ENCODE measurements at regions not wholly inside any gene's neighbourhood (a gene's known extent, or its start where the extent isn't known, plus 50 kb on each side); places are given as distances from the start of the nearest gene placed in this dataset.
"Not testable (repeated sequence)": the region's sequence is repeated elsewhere in the genome, so short reads cannot be mapped to it uniquely, and the experiment has no call there.

GRCh38 chrX:92081250-92081649 is 302.1 kb downstream of the PCDH11X start:
- DNase-seq (ENCODE audit: low spot score), result not testable (repeated sequence)

DNA sequence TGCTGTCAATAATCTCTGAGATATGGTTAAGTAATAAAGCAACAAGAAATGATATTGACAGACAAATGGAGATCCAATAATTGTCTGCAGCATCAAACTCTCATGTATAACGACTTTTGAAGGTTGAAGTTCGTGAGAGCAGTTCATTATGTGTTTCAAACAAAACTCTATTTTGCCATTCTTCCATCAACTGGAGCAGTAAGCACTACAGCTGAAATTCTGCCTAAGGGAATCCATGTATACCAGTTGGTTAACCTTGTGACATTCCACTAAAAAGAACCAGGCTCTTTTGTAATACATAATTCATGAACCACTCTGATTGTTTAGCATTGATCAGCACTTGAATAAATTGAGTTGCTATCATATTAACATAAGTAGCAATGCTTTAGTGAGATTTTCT is 311.6 kb downstream of the PCDH11X start:
- DNase-seq (ENCODE audit: low spot score), result not testable (repeated sequence)

GRCh38 chrX:92098136-92098535 is 319.0 kb downstream of the PCDH11X start:
- not testable (repeated sequence) for DNase-seq (ENCODE audit: low spot score)

- DNase-seq (ENCODE audit: low spot score), result not testable (repeated sequence)
These were observed 320.9 kb downstream of the PCDH11X start for GRCh38 chrX:92100095-92100494.

GRCh38 chrX:92105693-92106092 is 326.5 kb downstream of the PCDH11X start:
- not testable (repeated sequence) for DNase-seq (ENCODE audit: low spot score)

DNA sequence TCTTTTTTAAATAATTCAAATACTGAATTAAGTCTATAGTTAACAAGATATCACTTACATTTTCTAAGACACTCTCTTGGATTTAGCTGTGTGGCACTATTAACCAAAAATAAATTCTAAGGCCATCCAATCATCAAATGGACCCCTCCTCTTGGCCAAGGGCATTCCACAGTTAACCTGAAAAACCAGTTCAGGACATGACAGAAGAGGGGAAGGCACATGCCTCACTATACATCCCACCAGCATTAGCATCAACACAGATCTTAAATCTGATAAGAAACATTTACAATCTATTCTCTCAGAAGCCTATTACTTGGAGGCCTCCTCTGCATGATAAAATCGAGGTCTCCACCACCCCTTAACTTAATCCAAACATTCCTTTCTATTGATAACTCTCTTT is 327.5 kb downstream of the PCDH11X start:
- DNase-seq (ENCODE audit: low spot score), result not testable (repeated sequence)

GRCh38 chrX:92110410-92110911 is 331.3 kb downstream of the PCDH11X start:
- not testable (repeated sequence) for DNase-seq (ENCODE audit: low spot score)

- DNase-seq (ENCODE audit: low spot score), result not testable (repeated sequence)
These were observed 338.5 kb downstream of the PCDH11X start for GRCh38 chrX:92117701-92118100.

DNA sequence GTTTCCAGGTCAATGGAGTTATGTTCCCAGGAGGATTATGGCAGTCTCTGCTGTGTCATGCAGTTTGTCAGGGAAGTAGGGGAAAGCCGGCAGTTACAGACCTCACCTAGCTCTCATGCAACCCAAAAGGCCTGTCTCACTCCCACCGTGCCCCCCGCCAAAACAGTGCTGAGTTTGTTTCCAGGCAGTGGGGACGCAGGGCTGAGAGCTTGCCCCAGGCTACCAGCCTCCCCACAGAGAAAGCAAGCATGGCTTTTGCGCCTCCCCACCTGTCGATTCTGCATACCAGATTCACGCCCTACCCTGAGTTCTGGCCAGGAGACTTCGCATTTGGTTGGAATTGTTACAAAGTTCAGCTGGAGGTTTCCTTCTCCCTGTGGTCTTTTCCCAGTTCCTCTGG is 383.9 kb downstream of the PCDH11X start:
- not testable (repeated sequence) for DNase-seq (ENCODE audit: low spot score)

DNA sequence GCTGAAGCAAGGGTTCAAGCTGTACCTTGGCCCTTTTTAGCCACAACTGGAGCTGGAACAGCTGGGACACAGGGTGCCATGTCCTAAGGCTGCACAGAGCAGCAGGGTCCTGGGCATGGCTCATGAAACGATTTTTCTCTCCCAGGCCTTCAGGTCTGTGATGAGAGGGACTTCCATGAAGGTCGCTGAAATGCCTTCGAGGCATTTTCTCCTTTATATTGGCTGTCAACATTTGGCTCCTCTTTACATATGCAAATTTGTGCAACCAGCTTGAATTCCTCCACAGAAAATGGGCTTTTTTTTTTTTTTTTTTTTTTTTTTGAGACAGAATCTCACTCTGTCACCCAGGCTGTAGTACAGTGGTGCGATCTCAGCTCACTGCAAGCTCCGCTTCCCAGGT is 430.8 kb downstream of the PCDH11X start:
- DNase-seq (ENCODE audit: low spot score), result no peak

DNA sequence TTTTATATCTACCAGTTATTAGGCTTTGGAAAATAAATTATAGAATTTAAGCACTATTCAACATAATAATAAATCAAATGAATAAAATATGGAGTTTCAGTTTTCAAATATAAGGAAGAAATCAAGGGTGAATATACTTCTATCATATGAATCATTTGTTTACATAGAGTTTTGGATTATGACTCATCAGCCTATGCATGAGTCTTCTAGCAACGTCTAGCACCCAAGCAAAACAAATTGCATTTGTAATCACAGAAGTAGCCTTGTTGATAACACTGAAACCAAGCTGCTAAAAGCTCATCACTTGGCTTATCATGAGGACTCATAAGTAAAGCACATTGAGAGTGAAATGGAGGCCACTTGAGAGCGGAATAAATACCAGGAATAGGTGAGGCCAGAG is 434.6 kb downstream of the PCDH11X start:
- peak; percentile 48 for DNase-seq (ENCODE audit: low spot score)

DNA sequence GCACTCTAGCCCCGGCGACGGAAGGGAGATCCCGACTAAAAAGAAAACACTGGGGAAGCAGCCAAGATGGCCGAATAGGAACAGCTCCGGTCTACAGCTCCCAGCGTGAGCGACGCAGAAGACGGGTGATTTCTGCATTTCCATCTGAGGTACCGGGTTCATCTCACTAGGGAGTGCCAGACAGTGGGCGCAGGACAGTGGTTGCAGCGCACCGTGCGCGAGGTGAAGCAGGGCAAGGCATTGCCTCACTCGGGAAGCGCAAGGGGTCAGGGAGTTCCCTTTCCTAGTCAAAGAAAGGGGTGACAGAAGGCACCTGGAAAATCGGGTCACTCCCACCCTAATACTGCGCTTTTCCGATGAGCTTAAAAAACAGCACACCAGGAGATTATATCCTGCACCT is 435.8 kb downstream of the PCDH11X start:
- not testable (repeated sequence) for DNase-seq (ENCODE audit: low spot score)

GRCh38 chrX:92224406-92224805 is 445.2 kb downstream of the PCDH11X start:
- DNase-seq (ENCODE audit: low spot score), result no peak

- no peak for DNase-seq (ENCODE audit: low spot score)
These were observed 451.5 kb downstream of the PCDH11X start for GRCh38 chrX:92230628-92231027.

GRCh38 chrX:92231391-92231790 is 452.2 kb downstream of the PCDH11X start:
- DNase-seq (ENCODE audit: low spot score), result no peak

DNA sequence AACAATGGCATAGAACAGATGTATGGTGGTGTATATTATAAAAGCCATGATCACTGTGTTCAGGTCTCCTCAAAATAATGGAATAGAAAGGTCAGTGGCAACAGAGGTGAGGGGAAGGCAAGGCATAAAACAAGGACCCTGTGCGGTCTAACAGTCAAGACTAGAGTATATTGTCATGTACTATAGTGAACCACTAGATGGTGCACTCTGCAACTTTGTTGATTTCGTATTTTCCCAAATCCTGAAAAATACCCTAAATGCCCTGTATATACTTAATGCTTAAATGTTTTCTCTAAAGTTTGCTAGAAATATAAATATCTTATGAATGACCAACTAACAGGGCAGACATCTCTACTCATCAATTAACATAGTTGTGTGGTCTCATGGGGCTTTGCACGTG is 453.0 kb downstream of the PCDH11X start:
- DNase-seq (ENCODE audit: low spot score), result no peak

- no peak for DNase-seq (ENCODE audit: low spot score)
These were observed 462.1 kb downstream of the PCDH11X start for GRCh38 chrX:92241249-92241648.

DNA sequence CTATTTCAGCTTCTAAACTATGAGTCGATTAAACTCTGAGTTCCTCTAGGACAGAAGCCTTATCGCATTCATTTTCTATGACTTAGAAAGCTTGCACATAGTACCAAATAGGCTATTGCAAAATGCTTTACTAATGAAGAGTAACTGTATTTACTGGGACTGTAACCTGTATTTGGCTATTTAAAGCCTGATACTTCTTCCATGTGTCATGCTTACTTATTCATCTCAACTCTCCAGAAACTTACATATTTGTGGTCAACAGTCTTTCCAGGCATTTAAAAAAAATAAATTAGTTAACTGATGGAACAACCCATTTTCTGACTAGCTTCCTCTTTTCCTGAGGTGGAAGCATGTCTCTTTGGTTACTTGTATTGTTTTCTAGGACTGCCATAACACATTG is 467.9 kb downstream of the PCDH11X start:
- peak; percentile 8 for DNase-seq (ENCODE audit: low spot score)

GRCh38 chrX:92249125-92249524 is 469.9 kb downstream of the PCDH11X start:
- DNase-seq (ENCODE audit: low spot score), result no peak

- DNase-seq (ENCODE audit: low spot score), result peak; percentile 35
These were observed 480.9 kb downstream of the PCDH11X start for GRCh38 chrX:92260102-92260501.

GRCh38 chrX:92270936-92271855 is 492.0 kb downstream of the PCDH11X start:
- DNase-seq (ENCODE audit: low spot score), result no peak

DNA sequence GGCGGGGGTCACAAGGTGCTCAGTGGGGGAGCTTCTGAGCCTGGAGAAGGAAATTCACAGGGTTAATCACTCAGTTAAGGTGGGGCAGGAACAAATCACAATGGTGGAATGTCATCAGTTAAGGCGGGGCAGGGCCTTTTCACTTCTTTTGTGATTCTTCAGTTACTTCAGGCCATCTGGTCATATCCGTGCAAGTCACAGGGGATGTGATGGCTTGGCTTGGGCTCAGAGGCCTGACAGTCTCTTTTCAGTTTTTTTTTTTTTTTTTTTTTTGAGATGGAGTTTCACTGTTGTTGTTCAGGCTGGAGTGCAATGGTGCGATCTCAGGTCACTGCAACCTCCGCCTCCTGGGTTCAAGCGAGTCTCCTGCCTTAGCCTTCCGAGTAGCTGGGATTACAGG is 499.4 kb downstream of the PCDH11X start:
- not testable (repeated sequence) for DNase-seq (ENCODE audit: low spot score)

GRCh38 chrX:92280347-92280746 is 501.2 kb downstream of the PCDH11X start:
- not testable (repeated sequence) for DNase-seq (ENCODE audit: low spot score)

DNA sequence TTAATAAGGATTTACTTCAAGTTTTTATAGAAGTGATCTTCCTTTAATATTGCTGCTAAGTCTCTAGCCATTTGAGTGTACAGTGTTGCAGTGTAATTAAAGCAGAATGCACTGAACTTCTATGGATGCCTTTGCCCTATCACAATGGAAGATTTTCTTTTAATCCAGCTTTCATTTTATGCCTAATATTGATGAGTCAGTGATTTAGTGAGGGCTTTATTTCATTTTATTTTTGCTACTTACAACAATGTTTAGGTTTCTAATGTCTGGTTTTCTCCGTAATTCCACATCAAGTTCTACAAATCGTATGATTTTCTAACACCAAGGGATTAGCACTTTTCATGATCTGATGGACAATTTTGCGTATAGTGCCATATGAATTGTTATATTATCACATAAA is 504.1 kb downstream of the PCDH11X start:
- DNase-seq (ENCODE audit: low spot score), result no peak
